Tibial artery (tissue), 4 donors: ENCODE measurements at regions not wholly inside any gene's neighbourhood (a gene's known extent, or its start where the extent isn't known, plus 50 kb on each side); places are given as distances from the start of the nearest gene placed in this dataset.
"Not testable (repeated sequence)": the region's sequence is repeated elsewhere in the genome, so short reads cannot be mapped to it uniquely, and the experiment has no call there.

Experiments
- DNase-seq, 2 donors: peaks; one replicate each; pipeline ENCODE4 v3.0.0-alpha.2; 2019
- H3K27ac ChIP-seq, 2 donors: fragments of 200-600 bp; sonication (generic) in 1 of 2; 1 replicate in 1 of 2; 2 replicates in 1 of 2; pipeline ENCODE4 v1.5.1; 2018 to 2019; ENCODE audit warnings: mild to moderate bottlenecking in 1 of 2
- H3K27me3 ChIP-seq, 2 donors: fragments of 200-600 bp; sonication (generic) in 1 of 2; one replicate each; pipeline versions ENCODE4 v1.5.1 to v1.6.0; 2016 to 2019
- H3K36me3 ChIP-seq, 3 donors: fragments of 200-600 bp; sonication (generic) in 2 of 3; one replicate each; pipeline ENCODE4 v1.5.1; 2016 to 2019; ENCODE audit warnings: mild to moderate bottlenecking in 2 of 3
- H3K4me1 ChIP-seq, 4 donors: fragments of 200-600 bp; sonication (generic) in 2 of 4; 1 replicate in 3 of 4; 2 replicates in 1 of 4; pipeline ENCODE4 v1.5.1; 2016 to 2019
- H3K4me3 ChIP-seq, 2 donors: fragments of 200-600 bp; sonication (generic) in 1 of 2; 1 replicate in 1 of 2; 2 replicates in 1 of 2; pipeline ENCODE4 v1.5.1; 2018 to 2019; ENCODE audit warnings: mild to moderate bottlenecking in 2 of 2
- H3K9me3 ChIP-seq, 3 donors: fragments of 200-600 bp; sonication (generic) in 1 of 3; one replicate each; pipeline ENCODE4 v1.5.1; 2016 to 2019
- intact Hi-C: fragments of 100-400 bp; cut with DNase I; formaldehyde crosslinking; loops from one replicate; pipeline ENCODE4 v1.15.0; 2023; ENCODE audit warnings: low total_unique reads
- TF ChIP-seq, protein P1 (sequence below), 2 experiments: fragments of 200-600 bp in 1 of 2; fragments of 450-650 bp in 1 of 2; IDR thresholded peaks; one replicate each; pipeline ENCODE4 v1.5.1; 2017 to 2019; ENCODE audit warnings: antibody characterized with exemption in 2 of 2, mild to moderate bottlenecking in 1 of 2, moderate library complexity in 1 of 2

DNA sequence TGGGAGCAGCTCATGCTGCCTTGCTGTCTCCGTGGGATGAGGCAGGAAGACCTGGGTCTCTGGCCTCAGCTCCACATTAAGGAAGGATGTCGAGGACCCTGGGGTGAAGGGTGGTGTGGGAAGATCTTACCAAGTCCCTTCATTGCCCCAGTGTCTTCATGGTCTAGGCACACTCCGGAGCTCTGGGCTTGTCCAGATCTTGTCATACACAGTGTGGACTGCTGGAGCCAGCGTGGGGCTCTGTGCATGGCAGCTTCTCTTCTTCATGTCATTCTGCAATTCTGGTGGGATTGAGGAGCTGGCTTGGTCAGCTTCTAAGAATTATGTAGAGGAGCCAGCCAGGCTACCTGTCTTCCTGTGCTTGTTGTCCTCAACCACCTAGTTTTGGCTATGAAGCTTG is 79.3 kb upstream of the ETV3 start:
- H3K4me1 ChIP-seq = no peaks in the 10 kb centered on the region
- no peak overlapping the region for H3K27ac ChIP-seq
- no peaks in the 10 kb centered on the region for H3K27me3 ChIP-seq
- H3K9me3 ChIP-seq = peaks cover 3 to 26% (median 21%) of the 10 kb centered on the region in 3 donors
- intact Hi-C loops = no loop called here
- no peak overlapping the region for H3K4me3 ChIP-seq
- no peaks in the 10 kb centered on the region for H3K36me3 ChIP-seq
- DNase-seq = no peak
- TF ChIP-seq, protein P1, sequence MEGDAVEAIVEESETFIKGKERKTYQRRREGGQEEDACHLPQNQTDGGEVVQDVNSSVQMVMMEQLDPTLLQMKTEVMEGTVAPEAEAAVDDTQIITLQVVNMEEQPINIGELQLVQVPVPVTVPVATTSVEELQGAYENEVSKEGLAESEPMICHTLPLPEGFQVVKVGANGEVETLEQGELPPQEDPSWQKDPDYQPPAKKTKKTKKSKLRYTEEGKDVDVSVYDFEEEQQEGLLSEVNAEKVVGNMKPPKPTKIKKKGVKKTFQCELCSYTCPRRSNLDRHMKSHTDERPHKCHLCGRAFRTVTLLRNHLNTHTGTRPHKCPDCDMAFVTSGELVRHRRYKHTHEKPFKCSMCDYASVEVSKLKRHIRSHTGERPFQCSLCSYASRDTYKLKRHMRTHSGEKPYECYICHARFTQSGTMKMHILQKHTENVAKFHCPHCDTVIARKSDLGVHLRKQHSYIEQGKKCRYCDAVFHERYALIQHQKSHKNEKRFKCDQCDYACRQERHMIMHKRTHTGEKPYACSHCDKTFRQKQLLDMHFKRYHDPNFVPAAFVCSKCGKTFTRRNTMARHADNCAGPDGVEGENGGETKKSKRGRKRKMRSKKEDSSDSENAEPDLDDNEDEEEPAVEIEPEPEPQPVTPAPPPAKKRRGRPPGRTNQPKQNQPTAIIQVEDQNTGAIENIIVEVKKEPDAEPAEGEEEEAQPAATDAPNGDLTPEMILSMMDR (IDR thresholded peaks at IDR 0.05) = no peak

DNA sequence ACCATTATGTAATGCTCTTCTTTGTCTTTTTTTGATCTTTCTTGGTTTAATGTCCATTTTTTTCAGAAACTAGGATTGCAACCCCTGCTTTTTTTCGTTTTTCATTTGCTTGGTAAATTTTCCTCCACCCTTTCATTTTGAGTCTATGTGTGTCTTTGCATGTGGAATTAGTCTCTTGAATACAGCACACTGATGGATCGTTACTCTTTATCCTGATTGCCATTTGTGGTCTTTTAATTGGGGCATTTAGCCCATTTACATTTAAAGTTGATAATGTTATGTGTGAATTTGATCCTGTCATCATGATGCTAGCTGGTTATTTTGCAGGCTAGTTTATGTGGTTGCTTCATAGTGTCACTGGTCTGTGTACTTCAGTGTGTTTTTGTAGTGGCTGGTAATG is 75.6 kb upstream of the ETV3 start:
- intact Hi-C loops = no loop called here
- Histone ChIP-seq H3K4me1 (no peaks in the 10 kb centered on the region), H3K4me3 (no peak overlapping the region), H3K27ac (no peak overlapping the region), H3K9me3 (peaks cover 3 to 44% (median 21%) of the 10 kb centered on the region in 3 donors), H3K36me3 (no peaks in the 10 kb centered on the region), H3K27me3 (no peaks in the 10 kb centered on the region)
- no peak for DNase-seq
- TF ChIP-seq, protein P1 (IDR thresholded peaks at IDR 0.05) = no peak

DNA sequence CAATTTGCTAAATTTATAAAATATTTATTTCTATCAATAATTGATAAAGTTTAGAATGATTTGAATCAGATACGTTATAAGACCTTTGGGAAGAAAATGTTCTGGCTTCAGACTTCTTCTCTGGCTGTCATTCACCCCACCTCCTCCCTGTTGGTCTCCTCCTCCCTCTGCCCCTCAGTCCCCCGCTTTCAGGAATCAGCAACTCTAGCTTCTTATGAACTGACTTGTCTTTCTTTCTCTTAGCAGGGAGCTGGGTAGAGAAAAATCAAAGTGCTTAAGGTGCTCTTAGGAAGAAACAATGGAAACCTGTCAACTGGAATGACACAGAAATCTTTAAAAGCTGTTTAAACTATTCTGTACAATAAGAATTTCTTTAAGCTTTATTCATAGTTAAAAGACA is 71.3 kb upstream of the ETV3 start:
- Histone ChIP-seq H3K4me3 (no peak overlapping the region), H3K27ac (no peak overlapping the region), H3K27me3 (peaks cover 0 to 6% of the 10 kb centered on the region in 2 donors), H3K9me3 (peaks cover 0 to 35% (median 17%) of the 10 kb centered on the region in 3 donors), H3K4me1 (no peaks in the 10 kb centered on the region), H3K36me3 (no peaks in the 10 kb centered on the region)
- intact Hi-C loops = no loop called here
- no peak for DNase-seq
- TF ChIP-seq, protein P1 (IDR thresholded peaks at IDR 0.05) = no peak

DNA sequence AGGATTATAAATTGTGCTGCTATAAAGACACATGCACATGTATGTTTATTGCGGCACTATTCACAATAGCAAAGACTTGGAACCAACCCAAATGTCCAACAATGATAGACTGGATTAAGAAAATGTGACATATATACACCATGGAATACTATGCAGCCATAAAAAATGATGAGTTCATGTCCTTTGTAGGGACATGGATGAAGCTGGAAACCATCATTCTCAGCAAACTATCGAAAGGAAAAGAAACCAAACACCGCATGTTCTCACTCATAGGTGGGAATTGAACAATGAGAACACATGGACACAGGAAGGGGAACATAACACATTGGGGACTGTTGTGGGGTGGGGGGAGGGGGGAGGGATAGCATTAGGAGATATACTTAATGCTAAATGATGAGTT is 67.8 kb upstream of the ETV3 start:
- H3K9me3 ChIP-seq, intact Hi-C loops, H3K36me3 ChIP-seq, H3K27ac ChIP-seq, H3K4me1 ChIP-seq, DNase-seq, H3K4me3 ChIP-seq: not testable (repeated sequence)
- H3K27me3 ChIP-seq = peaks cover 0 to 27% of the 10 kb centered on the region in 2 donors

DNA sequence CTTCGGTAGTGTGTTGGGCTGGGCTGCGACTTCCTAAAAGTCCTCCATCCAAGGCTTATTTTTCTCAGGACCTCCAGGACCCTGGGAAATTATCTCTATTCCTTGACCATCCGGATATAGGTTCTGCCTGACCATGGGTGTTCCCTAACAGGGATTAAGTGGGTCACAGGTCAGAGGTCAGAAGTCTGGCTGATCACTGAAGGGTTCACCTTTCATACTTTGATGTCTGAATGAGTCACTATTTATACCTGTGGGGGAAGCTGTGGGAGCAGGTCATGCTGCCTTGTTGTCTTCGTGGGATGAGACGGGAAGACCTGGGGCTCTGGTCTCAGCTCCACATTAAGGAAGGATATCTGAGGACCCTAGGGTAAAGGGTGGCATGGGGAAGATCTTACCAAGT is 65.0 kb upstream of the ETV3 start:
- H3K27me3 ChIP-seq = peaks cover 0 to 27% of the 10 kb centered on the region in 2 donors
- no peaks in the 10 kb centered on the region for H3K9me3 ChIP-seq
- DNase-seq = no peak
- H3K4me3 ChIP-seq = no peak overlapping the region
- H3K27ac ChIP-seq = no peak overlapping the region
- H3K36me3 ChIP-seq = no peaks in the 10 kb centered on the region
- H3K4me1 ChIP-seq = no peaks in the 10 kb centered on the region
- TF ChIP-seq, protein P1 (IDR thresholded peaks at IDR 0.05) = no peak
- intact Hi-C loops = no loop called here

DNA sequence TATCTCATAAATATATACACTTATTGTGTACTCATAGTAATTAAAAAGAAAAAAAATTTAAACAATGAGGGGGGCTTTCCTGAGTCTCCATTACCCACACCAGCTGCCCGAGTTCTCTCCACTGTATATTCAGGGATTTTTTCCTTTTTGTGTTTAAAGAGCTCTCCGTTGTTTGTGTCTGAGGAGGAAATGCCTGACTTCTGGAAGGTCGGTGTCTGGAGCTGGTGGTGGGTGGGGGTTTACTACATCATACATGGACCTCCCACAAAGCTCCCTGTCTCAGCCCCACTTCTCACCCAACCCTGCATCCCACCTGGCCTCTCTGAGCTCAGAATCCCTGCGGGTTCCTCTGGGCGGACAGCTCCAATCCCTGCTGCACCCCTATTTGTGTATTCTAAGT is 64.1 kb upstream of the ETV3 start:
- H3K9me3 ChIP-seq = no peaks in the 10 kb centered on the region
- H3K4me3 ChIP-seq = no peak overlapping the region
- intact Hi-C loops = no loop called here
- no peak overlapping the region for H3K27ac ChIP-seq
- no peaks in the 10 kb centered on the region for H3K4me1 ChIP-seq
- H3K36me3 ChIP-seq = no peaks in the 10 kb centered on the region
- H3K27me3 ChIP-seq = peaks cover 0 to 30% of the 10 kb centered on the region in 2 donors
- TF ChIP-seq, protein P1 (IDR thresholded peaks at IDR 0.05) = no peak
- no peak for DNase-seq
